COLO668 (cell line): ENCODE measurements at regions not wholly inside any gene's neighbourhood (a gene's known extent, or its start where the extent isn't known, plus 50 kb on each side); places are given as distances from the start of the nearest gene placed in this dataset.

ENCODE experiments used
- DNase-seq: peaks from one replicate; lab custom pipeline; 2025; ENCODE audit not compliant: unreplicated experiment; lab: John Stamatoyannopoulos, UW

- DNase-seq, result no peak
Observed at GRCh38 chr5:74015716-74016115, 389.7 kb downstream of the ARHGEF28 start.

GRCh38 chr5:74013222-74013621 lies 387.2 kb downstream of the ARHGEF28 start:
- DNase-seq, result no peak

GRCh38 chr5:74009502-74009901 lies 383.5 kb downstream of the ARHGEF28 start:
- no peak for DNase-seq

DNA sequence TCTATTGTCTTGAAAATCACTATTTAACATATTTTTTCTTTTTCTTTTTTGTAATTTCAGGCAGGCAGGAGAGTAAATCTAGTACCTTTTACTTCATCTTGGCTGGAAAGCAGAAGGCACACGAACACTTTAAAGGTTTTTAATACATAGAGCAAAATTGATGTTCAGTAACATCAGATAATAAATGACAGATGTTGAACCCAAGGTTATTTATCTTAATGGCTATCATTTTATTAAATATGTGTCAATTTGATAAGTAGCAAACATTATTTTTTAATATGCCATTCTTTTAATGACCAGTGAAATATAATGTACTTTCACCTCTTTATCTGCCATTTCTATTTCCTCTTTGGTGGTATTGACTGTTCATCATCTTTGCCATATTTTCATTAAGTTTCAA lies 381.2 kb downstream of the ARHGEF28 start:
- no peak for DNase-seq

DNA sequence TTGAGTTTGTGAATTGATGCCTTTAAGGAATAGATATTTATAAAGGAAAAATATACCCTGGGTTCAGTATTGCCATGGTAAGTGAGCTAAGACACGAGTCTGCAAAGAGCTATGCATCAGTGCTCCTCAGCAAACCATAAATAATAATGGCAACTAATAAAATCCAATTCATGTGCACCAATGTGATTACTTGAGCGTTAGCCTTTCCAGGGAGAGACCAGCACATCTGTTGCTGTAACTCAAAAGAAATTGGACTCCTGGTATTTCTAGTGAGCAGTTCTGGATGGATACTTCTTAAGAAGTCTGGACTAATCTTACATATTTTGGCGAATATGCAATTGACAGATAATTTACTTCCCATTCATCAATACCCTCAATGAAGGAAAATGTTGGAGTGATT lies 373.3 kb downstream of the ARHGEF28 start:
- DNase-seq, result no peak

DNA sequence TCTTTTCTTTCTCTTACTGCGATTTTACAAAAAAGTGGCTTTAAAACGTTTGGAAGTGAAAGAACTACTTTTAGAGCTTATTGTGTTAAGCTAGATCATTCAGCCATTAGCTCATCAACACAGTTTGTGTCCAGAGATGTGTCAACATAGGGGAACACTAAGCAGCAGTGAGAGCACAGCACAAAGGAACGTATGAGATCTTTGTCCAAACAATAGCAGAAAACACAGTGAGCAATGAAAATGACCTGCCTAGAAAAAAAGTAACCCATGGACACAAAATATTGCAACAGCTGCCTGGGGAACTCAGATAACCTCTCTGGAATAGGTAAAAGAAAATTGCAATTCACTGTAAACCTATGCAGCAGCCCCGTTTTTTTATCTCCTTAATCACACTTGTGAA lies 372.5 kb downstream of the ARHGEF28 start:
- DNase-seq, result no peak

GRCh38 chr5:73997960-73998359 lies 372.0 kb downstream of the ARHGEF28 start:
- DNase-seq, result no peak

- no peak for DNase-seq
Observed at GRCh38 chr5:73996151-73996755, 370.3 kb downstream of the ARHGEF28 start.

- DNase-seq, result no peak
Observed at GRCh38 chr5:73994963-73995362, 369.0 kb downstream of the ARHGEF28 start.
